ENCODE measurements at regions not wholly inside any gene's neighbourhood (a gene's known extent, or its start where the extent isn't known, plus 50 kb on each side); places are given as distances from the start of the nearest gene placed in this dataset.

GRCh38 chr3:82022836-82023235, 261.4 kb upstream of the GBE1 start:
- TF ChIP-seq POLR2A (IDR thresholded peaks at IDR 0.05; ENCODE audit: low read length): no peak
- TF ChIP-seq CTCF (IDR thresholded peaks at IDR 0.05): no peak
- no peak for TF ChIP-seq BHLHE40 (IDR thresholded peaks at IDR 0.05; ENCODE audit: low read depth, low read length)
- no peak for TF ChIP-seq MAX (IDR thresholded peaks at IDR 0.05)
- TF ChIP-seq KDM1A (IDR thresholded peaks at IDR 0.05; ENCODE audit: low read depth): no peak
- TF ChIP-seq REST (IDR thresholded peaks at IDR 0.05): no peak
